Brain microvascular endothelial cell (primary cell): ENCODE measurements at regions not wholly inside any gene's neighbourhood (a gene's known extent, or its start where the extent isn't known, plus 50 kb on each side); places are given as distances from the start of the nearest gene placed in this dataset.

Experiments
- DNase-seq: peaks from one replicate; pipeline ENCODE4 v3.0.0-alpha.2; 2020
- H3K27ac ChIP-seq: fragments of 250-450 bp; sonication (Bioruptor Pico); 2 replicates; pipeline ENCODE4 v1.5.1; 2020; ENCODE audit warnings: mild to moderate bottlenecking, moderate library complexity
- H3K27me3 ChIP-seq: fragments of 250-450 bp; sonication (Bioruptor Pico); replicated peaks from 2 replicates; pipeline ENCODE4 v1.5.1; 2020; ENCODE audit warnings: mild to moderate bottlenecking
- H3K36me3 ChIP-seq: fragments of 250-450 bp; sonication (Bioruptor Pico); replicated peaks from 2 replicates; pipeline ENCODE4 v1.5.1; 2020; ENCODE audit warnings: mild to moderate bottlenecking
- H3K4me3 ChIP-seq: 2 replicates; pipeline ENCODE4 v1.5.1; 2011; ENCODE audit warnings: low read depth, mild to moderate bottlenecking, control low read depth, low read length, moderate library complexity
- CTCF ChIP-seq: IDR thresholded peaks from 2 replicates; pipeline ENCODE4 v1.5.1; 2011; ENCODE audit warnings: low read depth, mild to moderate bottlenecking, moderate library complexity, low read length, control low read depth, inconsistent platforms; ENCODE audit errors: missing control alignments
- in situ Hi-C: cut with HindIII; loops from 2 replicates; pipeline ENCODE4 v1.10.0; 2017; ENCODE audit warnings: low sequenced_read_pairs, low pct_ligation_motif_present

GRCh38 chr13:111570911-111571310 is 250.5 kb downstream of the TEX29 start:
- in situ Hi-C loops = no loop called here
- DNase-seq = no peak
- no peak for TF ChIP-seq CTCF
- no peak overlapping the region for H3K4me3 ChIP-seq
- no peak overlapping the region for H3K27ac ChIP-seq
- H3K27me3 ChIP-seq = no peaks in the 10 kb centered on the region
- H3K36me3 ChIP-seq = no peaks in the 10 kb centered on the region

GRCh38 chr13:111572956-111573761 is 252.7 kb downstream of the TEX29 start:
- no peaks in the 10 kb centered on the region for H3K27me3 ChIP-seq
- no peak for DNase-seq
- in situ Hi-C loops = no loop called here
- no peak overlapping the region for H3K4me3 ChIP-seq
- no peak for TF ChIP-seq CTCF
- H3K27ac ChIP-seq = no peak overlapping the region
- H3K36me3 ChIP-seq = no peaks in the 10 kb centered on the region

- Histone ChIP-seq H3K36me3 (no peaks in the 10 kb centered on the region), H3K4me3 (no peak overlapping the region), H3K27me3 (no peaks in the 10 kb centered on the region), H3K27ac (no peak overlapping the region)
- DNase-seq = no peak
- in situ Hi-C loops = no loop called here
- TF ChIP-seq CTCF = no peak
Observed at GRCh38 chr13:111573801-111574200, 253.4 kb downstream of the TEX29 start.

- Histone ChIP-seq H3K27ac (no peak overlapping the region), H3K27me3 (no peaks in the 10 kb centered on the region), H3K36me3 (no peaks in the 10 kb centered on the region), H3K4me3 (no peak overlapping the region)
- in situ Hi-C loops = no loop called here
- no peak for DNase-seq
- no peak for TF ChIP-seq CTCF
Observed at GRCh38 chr13:111575276-111575675, 254.8 kb downstream of the TEX29 start.

- no peak for TF ChIP-seq CTCF
- no peak overlapping the region for H3K27ac ChIP-seq
- no peaks in the 10 kb centered on the region for H3K27me3 ChIP-seq
- DNase-seq = no peak
- in situ Hi-C loops = no loop called here
- no peak overlapping the region for H3K4me3 ChIP-seq
- no peaks in the 10 kb centered on the region for H3K36me3 ChIP-seq
Observed at GRCh38 chr13:111575719-111576118, 255.3 kb downstream of the TEX29 start.
